H1 (cell line): ENCODE measurements at regions not wholly inside any gene's neighbourhood (a gene's known extent, or its start where the extent isn't known, plus 50 kb on each side); places are given as distances from the start of the nearest gene placed in this dataset.

ENCODE experiments used
- EGR1 ChIP-seq: IDR thresholded peaks from 2 replicates; pipeline ENCODE4 v1.6.1; 2011; ENCODE audit warnings: low read depth, low read length, borderline replicate concordance
- JUN ChIP-seq: IDR thresholded peaks from 2 replicates; pipeline ENCODE4 v1.6.1; 2011; ENCODE audit warnings: low read depth, mild to moderate bottlenecking, improper control_type of control experiment, low read length
- MAFK ChIP-seq: IDR thresholded peaks from 2 replicates; pipeline ENCODE4 v1.6.1; 2012; ENCODE audit warnings: low read depth, mild to moderate bottlenecking, improper control_type of control experiment, low read length
- POLR2A ChIP-seq, 2 experiments: IDR thresholded peaks; 1 replicate in 1 of 2; 2 replicates in 1 of 2; pipeline ENCODE4 v1.6.1; 2011; ENCODE audit warnings: low read depth in 2 of 2, low read length in 2 of 2, mild to moderate bottlenecking in 2 of 2; ENCODE audit errors: control extremely low read depth in 1 of 2
- POLR2AphosphoS5 ChIP-seq: IDR thresholded peaks from 2 replicates; pipeline ENCODE4 v1.6.1; 2011; ENCODE audit warnings: low read depth, low read length
- RBBP5 ChIP-seq: IDR thresholded peaks from 2 replicates; pipeline ENCODE4 v1.7.1; 2012; ENCODE audit warnings: low read depth, mild to moderate bottlenecking, inconsistent platforms, low read length, moderate library complexity, borderline replicate concordance
- RNF2 ChIP-seq: fragments of 200-900, 300-1000 bp; sonication (generic); IDR thresholded peaks from 2 replicates; pipeline ENCODE4 v1.7.1; 2016; ENCODE audit warnings: borderline replicate concordance, low read depth, mild to moderate bottlenecking, antibody characterized with exemption, low read length; ENCODE audit not compliant: poor library complexity, severe bottlenecking; ENCODE audit errors: missing control alignments
- SIN3A ChIP-seq, 2 experiments: IDR thresholded peaks in 1 of 2; conservative IDR thresholded peaks in 1 of 2; 2 replicates each; pipeline ENCODE4 v1.6.1; 2011 to 2012; ENCODE audit warnings: low read length in 2 of 2, improper control_type of control experiment in 1 of 2, low read depth in 1 of 2, mild to moderate bottlenecking in 1 of 2
- TCF12 ChIP-seq: IDR thresholded peaks from 2 replicates; pipeline ENCODE4 v1.6.1; 2011; ENCODE audit warnings: low read depth, mild to moderate bottlenecking, low read length
- TF ChIP-seq, protein P1 (sequence below), 3 experiments: IDR thresholded peaks; 1 replicate in 2 of 3; 2 replicates in 1 of 3; pipeline versions ENCODE4 v1.5.1 to v1.6.1; 2011; ENCODE audit warnings: low read length in 3 of 3, mild to moderate bottlenecking in 3 of 3, inconsistent platforms in 2 of 3, low read depth in 1 of 3, moderate library complexity in 1 of 3; ENCODE audit not compliant: insufficient read depth in 1 of 3; ENCODE audit errors: control extremely low read depth in 1 of 3
- TF ChIP-seq, protein P2 (sequence below): IDR thresholded peaks from 2 replicates; pipeline ENCODE4 v1.6.1; 2012; ENCODE audit warnings: inconsistent platforms

DNA sequence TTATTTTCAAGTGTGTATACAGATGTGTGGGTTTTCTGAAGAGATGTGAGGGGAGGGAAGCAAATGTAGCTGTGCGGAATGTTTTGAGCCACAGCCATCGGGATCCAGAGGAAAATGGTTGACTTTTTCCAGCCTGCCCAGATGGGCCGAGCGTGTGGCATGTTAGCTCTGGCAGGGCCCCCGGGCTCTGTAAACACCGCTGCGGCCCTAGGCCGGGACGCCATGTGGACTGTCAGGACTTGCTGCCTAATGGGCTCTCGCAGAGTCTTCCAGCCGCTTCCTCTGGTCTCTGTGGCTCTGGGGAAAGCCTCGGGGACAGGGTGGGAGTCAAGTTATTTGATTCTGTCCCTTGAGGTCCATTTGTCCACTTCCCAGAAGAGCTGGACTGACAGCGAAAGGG is 109.6 kb upstream of the PTCH1 start:
- TF ChIP-seq, protein P1, sequence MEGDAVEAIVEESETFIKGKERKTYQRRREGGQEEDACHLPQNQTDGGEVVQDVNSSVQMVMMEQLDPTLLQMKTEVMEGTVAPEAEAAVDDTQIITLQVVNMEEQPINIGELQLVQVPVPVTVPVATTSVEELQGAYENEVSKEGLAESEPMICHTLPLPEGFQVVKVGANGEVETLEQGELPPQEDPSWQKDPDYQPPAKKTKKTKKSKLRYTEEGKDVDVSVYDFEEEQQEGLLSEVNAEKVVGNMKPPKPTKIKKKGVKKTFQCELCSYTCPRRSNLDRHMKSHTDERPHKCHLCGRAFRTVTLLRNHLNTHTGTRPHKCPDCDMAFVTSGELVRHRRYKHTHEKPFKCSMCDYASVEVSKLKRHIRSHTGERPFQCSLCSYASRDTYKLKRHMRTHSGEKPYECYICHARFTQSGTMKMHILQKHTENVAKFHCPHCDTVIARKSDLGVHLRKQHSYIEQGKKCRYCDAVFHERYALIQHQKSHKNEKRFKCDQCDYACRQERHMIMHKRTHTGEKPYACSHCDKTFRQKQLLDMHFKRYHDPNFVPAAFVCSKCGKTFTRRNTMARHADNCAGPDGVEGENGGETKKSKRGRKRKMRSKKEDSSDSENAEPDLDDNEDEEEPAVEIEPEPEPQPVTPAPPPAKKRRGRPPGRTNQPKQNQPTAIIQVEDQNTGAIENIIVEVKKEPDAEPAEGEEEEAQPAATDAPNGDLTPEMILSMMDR (IDR thresholded peaks at IDR 0.05; ENCODE audit: control extremely low read depth in 1 of 3, insufficient read depth in 1 of 3, low read depth in 1 of 3, low read length in 3 of 3), result no peak
- TF ChIP-seq TCF12, result no peak
- TF ChIP-seq POLR2A (IDR thresholded peaks at IDR 0.05; ENCODE audit: control extremely low read depth in 1 of 2, low read depth in 2 of 2, low read length in 2 of 2), result no peak
- no peak for TF ChIP-seq POLR2AphosphoS5
- TF ChIP-seq SIN3A (conservative IDR thresholded peaks at IDR 0.05 in 1 of 2, IDR thresholded peaks at IDR 0.05 in 1 of 2; ENCODE audit: low read depth in 1 of 2, low read length in 2 of 2), result no peak
- TF ChIP-seq JUN, result no peak
- TF ChIP-seq EGR1, result no peak
- TF ChIP-seq MAFK, result no peak
- TF ChIP-seq, protein P2, sequence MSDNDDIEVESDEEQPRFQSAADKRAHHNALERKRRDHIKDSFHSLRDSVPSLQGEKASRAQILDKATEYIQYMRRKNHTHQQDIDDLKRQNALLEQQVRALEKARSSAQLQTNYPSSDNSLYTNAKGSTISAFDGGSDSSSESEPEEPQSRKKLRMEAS, result no peak
- no peak for TF ChIP-seq RNF2
- no peak for TF ChIP-seq RBBP5
